Caco-2 (cell line): ENCODE measurements at regions not wholly inside any gene's neighbourhood (a gene's known extent, or its start where the extent isn't known, plus 50 kb on each side); places are given as distances from the start of the nearest gene placed in this dataset.
A peak's percentile ranks its signal among the peaks of the same experiment; 100 is the strongest.
"Not testable (repeated sequence)": the region's sequence is repeated elsewhere in the genome, so short reads cannot be mapped to it uniquely, and the experiment has no call there.

Source experiments
- BruUV-seq: library from RNA; stranded (reverse); fragments of 400-500 nt; replicated peaks from 2 replicates; lab custom pipeline; 2021; lab: Mats Ljungman, UMichigan
- CTCF ChIA-PET: fragments of 300-600 bp; sonication (Branson Sonifier 250); formaldehyde crosslinking; loops from one replicate; lab custom pipeline; 2022; ENCODE audit warnings: antibody characterized with exemption; lab: Charles Lee
- POLR2A ChIA-PET: fragments of 300-600 bp; sonication (Branson Sonifier 250); formaldehyde crosslinking; loops from one replicate; lab custom pipeline; 2022; ENCODE audit warnings: antibody characterized with exemption; lab: Charles Lee
- DNase-seq, 2 experiments: peaks; one replicate each; pipeline versions ENCODE4 v3.0.0 to v3.0.0-alpha.2; 2020 to 2022
- H3K27me3 ChIP-seq: replicated peaks from 2 replicates; pipeline ENCODE4 v1.6.0; 2011; ENCODE audit warnings: low read length; ENCODE audit not compliant: control insufficient read depth, insufficient read depth
- H3K36me3 ChIP-seq: 2 replicates; pipeline ENCODE4 v1.5.1; 2011; ENCODE audit warnings: low read length; ENCODE audit not compliant: control insufficient read depth, insufficient read depth
- H3K4me1 ChIP-seq: fragments of 250-450 bp; sonication (Bioruptor Pico); 2 replicates; pipeline ENCODE4 v1.5.1; 2020; ENCODE audit warnings: mild to moderate bottlenecking
- H3K4me3 ChIP-seq: 2 replicates; pipeline ENCODE4 v1.5.1; 2011; ENCODE audit warnings: low read depth, mild to moderate bottlenecking, control low read depth, low read length
- H3K9me3 ChIP-seq: fragments of 250-450 bp; sonication (Bioruptor Pico); 2 replicates; pipeline ENCODE4 v1.5.1; 2020; ENCODE audit warnings: mild to moderate bottlenecking, moderate library complexity
- H3K27ac Mint-ChIP-seq: one replicate; pipeline ENCODE4 v1.8.0; 2022; ENCODE audit warnings: mixed read lengths; ENCODE audit not compliant: unreplicated experiment
- H3K27me3 Mint-ChIP-seq: one replicate; pipeline ENCODE4 v1.8.0; 2022; ENCODE audit warnings: mixed read lengths; ENCODE audit not compliant: insufficient read depth, unreplicated experiment
- H3K36me3 Mint-ChIP-seq: one replicate; pipeline ENCODE4 v1.8.0; 2022; ENCODE audit warnings: mild to moderate bottlenecking, mixed read lengths; ENCODE audit not compliant: insufficient read depth, unreplicated experiment
- H3K4me1 Mint-ChIP-seq: one replicate; pipeline ENCODE4 v1.8.0; 2022; ENCODE audit warnings: low read depth, mixed read lengths; ENCODE audit not compliant: unreplicated experiment
- H3K4me3 Mint-ChIP-seq: one replicate; pipeline ENCODE4 v1.8.0; 2022; ENCODE audit warnings: mild to moderate bottlenecking, moderate library complexity, mixed read lengths; ENCODE audit not compliant: unreplicated experiment
- H3K9me3 Mint-ChIP-seq: one replicate; pipeline ENCODE4 v1.8.0; 2022; ENCODE audit warnings: mixed read lengths; ENCODE audit not compliant: unreplicated experiment
- intact Hi-C: fragments of 100-400 bp; cut with micrococcal nuclease; formaldehyde crosslinking; loops from one replicate; pipeline ENCODE4 v1.10.0; 2022; ENCODE audit not compliant: unreplicated experiment

DNA sequence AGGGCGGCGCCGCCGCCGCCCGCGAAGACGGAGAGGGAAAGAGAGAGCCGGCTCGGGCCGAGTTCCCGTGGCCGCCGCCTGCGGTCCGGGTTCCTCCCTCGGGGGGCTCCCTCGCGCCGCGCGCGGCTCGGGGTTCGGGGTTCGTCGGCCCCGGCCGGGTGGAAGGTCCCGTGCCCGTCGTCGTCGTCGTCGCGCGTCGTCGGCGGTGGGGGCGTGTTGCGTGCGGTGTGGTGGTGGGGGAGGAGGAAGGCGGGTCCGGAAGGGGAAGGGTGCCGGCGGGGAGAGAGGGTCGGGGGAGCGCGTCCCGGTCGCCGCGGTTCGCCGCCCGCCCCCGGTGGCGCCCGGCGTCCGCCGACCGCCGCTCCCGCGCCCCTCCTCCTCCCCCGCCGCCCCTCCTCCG, 2125.4 kb upstream of the TPTE start:
- H3K4me3 Mint-ChIP-seq, H3K27me3 Mint-ChIP-seq, H3K4me3 ChIP-seq, DNase-seq, BruUV-seq, CTCF ChIA-PET, H3K27ac Mint-ChIP-seq, H3K9me3 Mint-ChIP-seq, intact Hi-C loops, H3K4me1 ChIP-seq, H3K36me3 Mint-ChIP-seq, H3K4me1 Mint-ChIP-seq, POLR2A ChIA-PET, H3K27me3 ChIP-seq, H3K36me3 ChIP-seq, H3K9me3 ChIP-seq: not testable (repeated sequence)

DNA sequence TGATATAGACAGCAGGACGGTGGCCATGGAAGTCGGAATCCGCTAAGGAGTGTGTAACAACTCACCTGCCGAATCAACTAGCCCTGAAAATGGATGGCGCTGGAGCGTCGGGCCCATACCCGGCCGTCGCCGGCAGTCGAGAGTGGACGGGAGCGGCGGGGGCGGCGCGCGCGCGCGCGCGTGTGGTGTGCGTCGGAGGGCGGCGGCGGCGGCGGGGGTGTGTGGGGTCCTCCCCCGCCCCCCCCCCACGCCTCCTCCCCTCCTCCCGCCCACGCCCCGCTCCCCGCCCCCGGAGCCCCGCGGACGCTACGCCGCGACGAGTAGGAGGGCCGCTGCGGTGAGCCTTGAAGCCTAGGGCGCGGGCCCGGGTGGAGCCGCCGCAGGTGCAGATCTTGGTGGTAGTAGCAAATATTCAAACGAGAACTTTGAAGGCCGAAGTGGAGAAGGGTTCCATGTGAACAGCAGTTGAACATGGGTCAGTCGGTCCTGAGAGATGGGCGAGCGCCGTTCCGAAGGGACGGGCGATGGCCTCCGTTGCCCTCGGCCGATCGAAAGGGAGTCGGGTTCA, 2122.4 kb upstream of the TPTE start:
- H3K9me3 ChIP-seq, H3K36me3 Mint-ChIP-seq, intact Hi-C loops, H3K4me1 Mint-ChIP-seq, H3K27me3 Mint-ChIP-seq, H3K36me3 ChIP-seq, DNase-seq, POLR2A ChIA-PET, H3K4me3 ChIP-seq, H3K4me3 Mint-ChIP-seq, H3K4me1 ChIP-seq, H3K27me3 ChIP-seq, CTCF ChIA-PET, BruUV-seq, H3K9me3 Mint-ChIP-seq, H3K27ac Mint-ChIP-seq: not testable (repeated sequence)

DNA sequence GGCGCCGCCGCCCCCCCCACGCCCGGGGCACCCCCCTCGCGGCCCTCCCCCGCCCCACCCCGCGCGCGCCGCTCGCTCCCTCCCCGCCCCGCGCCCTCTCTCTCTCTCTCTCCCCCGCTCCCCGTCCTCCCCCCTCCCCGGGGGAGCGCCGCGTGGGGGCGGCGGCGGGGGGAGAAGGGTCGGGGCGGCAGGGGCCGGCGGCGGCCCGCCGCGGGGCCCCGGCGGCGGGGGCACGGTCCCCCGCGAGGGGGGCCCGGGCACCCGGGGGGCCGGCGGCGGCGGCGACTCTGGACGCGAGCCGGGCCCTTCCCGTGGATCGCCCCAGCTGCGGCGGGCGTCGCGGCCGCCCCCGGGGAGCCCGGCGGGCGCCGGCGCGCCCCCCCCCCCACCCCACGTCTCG, 2121.5 kb upstream of the TPTE start:
- H3K4me1 ChIP-seq, BruUV-seq, POLR2A ChIA-PET, H3K9me3 ChIP-seq, DNase-seq, H3K27me3 Mint-ChIP-seq, H3K4me1 Mint-ChIP-seq, H3K27ac Mint-ChIP-seq, H3K4me3 Mint-ChIP-seq, H3K4me3 ChIP-seq, H3K36me3 ChIP-seq, H3K9me3 Mint-ChIP-seq, CTCF ChIA-PET, H3K27me3 ChIP-seq, intact Hi-C loops, H3K36me3 Mint-ChIP-seq: not testable (repeated sequence)

DNA sequence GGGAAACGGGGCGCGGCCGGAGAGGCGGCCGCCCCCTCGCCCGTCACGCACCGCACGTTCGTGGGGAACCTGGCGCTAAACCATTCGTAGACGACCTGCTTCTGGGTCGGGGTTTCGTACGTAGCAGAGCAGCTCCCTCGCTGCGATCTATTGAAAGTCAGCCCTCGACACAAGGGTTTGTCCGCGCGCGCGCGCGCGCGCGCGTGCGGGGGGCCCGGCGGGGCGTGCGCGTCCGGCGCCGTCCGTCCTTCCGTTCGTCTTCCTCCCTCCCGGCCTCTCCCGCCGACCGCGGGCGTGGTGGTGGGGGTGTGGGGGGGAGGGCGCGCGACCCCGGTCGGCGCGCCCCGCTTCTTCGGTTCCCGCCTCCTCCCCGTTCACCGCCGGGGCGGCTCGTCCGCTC, 2119.6 kb upstream of the TPTE start:
- H3K4me3 Mint-ChIP-seq, H3K9me3 ChIP-seq, H3K36me3 ChIP-seq, H3K9me3 Mint-ChIP-seq, H3K27me3 Mint-ChIP-seq, CTCF ChIA-PET, H3K36me3 Mint-ChIP-seq, POLR2A ChIA-PET, DNase-seq, H3K4me3 ChIP-seq, H3K4me1 Mint-ChIP-seq, BruUV-seq, H3K4me1 ChIP-seq, H3K27ac Mint-ChIP-seq, H3K27me3 ChIP-seq, intact Hi-C loops: not testable (repeated sequence)

DNA sequence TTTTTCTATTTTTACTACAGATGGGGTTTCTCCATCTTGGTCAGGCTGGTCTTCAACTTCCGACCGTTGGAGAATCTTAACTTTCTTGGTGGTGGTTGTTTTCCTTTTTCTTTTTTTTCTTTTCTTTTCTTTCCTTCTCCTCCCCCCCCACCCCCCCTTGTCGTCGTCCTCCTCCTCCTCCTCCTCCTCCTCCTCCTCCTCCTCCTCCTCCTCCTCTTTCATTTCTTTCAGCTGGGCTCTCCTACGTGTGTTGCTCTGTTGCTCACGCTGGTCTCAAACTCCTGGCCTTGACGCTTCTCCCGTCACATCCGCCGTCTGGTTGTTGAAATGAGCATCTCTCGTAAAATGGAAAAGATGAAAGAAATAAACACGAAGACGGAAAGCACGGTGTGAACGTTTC, 2115.1 kb upstream of the TPTE start:
- H3K4me3 ChIP-seq, H3K27me3 Mint-ChIP-seq, H3K4me3 Mint-ChIP-seq, H3K36me3 Mint-ChIP-seq, intact Hi-C loops, H3K4me1 Mint-ChIP-seq, H3K27me3 ChIP-seq, BruUV-seq, CTCF ChIA-PET, DNase-seq, POLR2A ChIA-PET, H3K9me3 Mint-ChIP-seq, H3K4me1 ChIP-seq, H3K9me3 ChIP-seq, H3K27ac Mint-ChIP-seq, H3K36me3 ChIP-seq: not testable (repeated sequence)

DNA sequence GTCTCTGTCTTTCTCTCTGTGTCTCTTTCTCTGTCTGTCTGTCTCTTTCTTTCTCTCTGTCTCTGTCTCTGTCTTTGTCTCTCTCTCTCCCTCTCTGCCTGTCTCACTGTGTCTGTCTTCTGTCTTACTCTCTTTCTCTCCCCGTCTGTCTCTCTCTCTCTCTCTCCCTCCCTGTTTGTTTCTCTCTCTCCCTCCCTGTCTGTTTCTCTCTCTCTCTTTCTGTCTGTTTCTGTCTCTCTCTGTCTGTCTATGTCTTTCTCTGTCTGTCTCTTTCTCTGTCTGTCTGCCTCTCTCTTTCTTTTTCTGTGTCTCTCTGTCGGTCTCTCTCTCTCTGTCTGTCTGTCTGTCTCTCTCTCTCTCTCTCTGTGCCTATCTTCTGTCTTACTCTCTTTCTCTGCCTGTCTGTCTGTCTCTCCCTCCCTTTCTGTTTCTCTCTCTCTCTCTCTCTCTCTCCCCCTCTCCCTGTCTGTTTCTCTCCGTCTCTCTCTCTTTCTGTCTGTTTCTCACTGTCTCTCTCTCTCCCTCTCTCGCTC, 2110.2 kb upstream of the TPTE start:
- H3K4me3 Mint-ChIP-seq, DNase-seq, intact Hi-C loops, POLR2A ChIA-PET, H3K9me3 Mint-ChIP-seq, BruUV-seq, H3K36me3 ChIP-seq, H3K36me3 Mint-ChIP-seq, H3K9me3 ChIP-seq, H3K27me3 ChIP-seq, H3K4me3 ChIP-seq, H3K4me1 Mint-ChIP-seq, CTCF ChIA-PET, H3K4me1 ChIP-seq, H3K27ac Mint-ChIP-seq, H3K27me3 Mint-ChIP-seq: not testable (repeated sequence)

DNA sequence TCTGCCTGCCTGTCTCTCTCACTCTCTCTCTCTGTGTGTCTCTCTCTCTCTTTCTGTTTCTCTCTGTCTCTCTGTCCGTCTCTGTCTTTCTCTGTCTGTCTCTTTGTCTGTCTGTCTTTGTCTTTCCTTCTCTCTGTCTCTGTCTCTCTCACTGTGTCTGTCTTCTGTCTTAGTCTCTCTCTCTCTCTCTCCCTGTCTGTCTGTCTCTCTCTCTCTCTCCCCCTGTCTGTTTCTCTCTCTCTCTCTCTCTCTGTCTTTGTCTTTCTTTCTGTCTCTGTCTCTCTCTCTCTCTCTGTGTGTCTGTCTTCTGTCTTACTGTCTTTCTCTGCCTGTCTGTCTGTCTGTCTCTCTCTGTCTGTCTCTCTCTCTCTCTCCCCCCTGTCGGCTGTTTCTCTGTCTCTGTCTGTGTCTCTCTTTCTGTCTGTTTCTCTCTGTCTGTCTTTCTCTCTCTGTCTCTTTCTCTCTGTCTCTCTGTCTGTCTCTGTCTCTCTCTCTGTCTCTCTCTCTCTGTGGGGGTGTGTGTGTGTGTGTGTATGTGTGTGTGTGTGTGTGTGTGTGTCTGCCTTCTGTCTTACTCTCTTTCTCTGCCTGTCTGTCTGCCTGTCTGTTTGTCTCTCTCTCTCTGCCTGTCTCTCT, 2101.3 kb upstream of the TPTE start:
- peak in 1 of 2 experiments; percentile 61 for DNase-seq
- H3K4me3 ChIP-seq, H3K4me1 ChIP-seq, POLR2A ChIA-PET, BruUV-seq, CTCF ChIA-PET, H3K36me3 ChIP-seq, H3K4me3 Mint-ChIP-seq, intact Hi-C loops, H3K4me1 Mint-ChIP-seq, H3K27me3 Mint-ChIP-seq, H3K27me3 ChIP-seq, H3K9me3 ChIP-seq, H3K36me3 Mint-ChIP-seq: not testable (repeated sequence)
- Mint-ChIP-seq H3K27ac (peak overlapping the region; percentile 0), H3K9me3 (peaks cover 13% of the 10 kb centered on the region)
